ENCODE measurements at regions not wholly inside any gene's neighbourhood (a gene's known extent, or its start where the extent isn't known, plus 50 kb on each side); places are given as distances from the start of the nearest gene placed in this dataset.

DNA sequence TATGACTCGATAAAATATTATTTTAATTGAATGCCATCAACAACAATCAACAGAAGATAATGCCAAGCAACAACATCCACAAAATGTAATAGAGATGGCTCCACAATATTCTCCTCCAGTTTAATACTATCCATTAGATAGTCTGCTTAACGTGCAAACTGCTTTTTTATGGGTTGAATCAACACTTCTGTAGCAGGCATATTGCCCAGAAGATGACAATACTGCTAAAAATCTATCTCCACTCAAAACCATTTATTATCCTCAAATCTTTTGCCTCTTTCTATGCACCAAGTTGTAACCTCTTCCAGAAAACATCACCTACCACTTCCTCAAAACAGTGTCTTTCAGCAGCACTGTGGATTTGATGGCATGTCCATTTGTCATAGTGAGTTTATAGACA, 295.7 kb upstream of the LMCD1 start:
- DNase-seq, result no peak

DNA sequence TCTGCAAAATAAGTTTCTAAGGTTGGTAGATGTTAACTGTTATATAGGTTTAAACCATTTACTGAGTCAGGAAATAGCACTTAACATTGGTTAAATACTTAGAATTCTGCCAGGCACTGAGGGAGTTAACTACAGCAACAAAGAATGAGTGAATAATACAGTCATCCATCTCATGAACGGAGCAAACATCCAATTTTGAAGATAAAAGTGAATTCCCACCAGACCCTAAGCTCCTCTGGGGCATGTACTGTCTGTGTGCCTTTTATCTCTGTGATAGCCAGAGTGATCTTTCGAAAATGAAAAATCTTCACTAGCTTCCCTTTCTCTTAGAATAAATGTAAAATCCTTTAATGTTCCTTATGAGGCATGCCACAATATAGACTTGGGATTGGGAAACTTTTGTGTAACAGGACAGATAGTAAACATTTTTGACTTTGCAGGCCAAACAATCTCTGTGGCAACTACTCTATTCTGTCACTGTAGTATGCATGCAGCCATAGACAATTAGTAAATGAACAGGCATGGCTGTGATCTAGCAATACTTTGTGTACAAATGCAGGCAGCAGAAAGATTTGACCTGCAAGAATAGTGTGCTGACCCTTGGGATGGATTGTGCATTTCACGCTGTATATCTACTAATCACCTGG, 294.5 kb upstream of the LMCD1 start:
- no peak for DNase-seq

DNA sequence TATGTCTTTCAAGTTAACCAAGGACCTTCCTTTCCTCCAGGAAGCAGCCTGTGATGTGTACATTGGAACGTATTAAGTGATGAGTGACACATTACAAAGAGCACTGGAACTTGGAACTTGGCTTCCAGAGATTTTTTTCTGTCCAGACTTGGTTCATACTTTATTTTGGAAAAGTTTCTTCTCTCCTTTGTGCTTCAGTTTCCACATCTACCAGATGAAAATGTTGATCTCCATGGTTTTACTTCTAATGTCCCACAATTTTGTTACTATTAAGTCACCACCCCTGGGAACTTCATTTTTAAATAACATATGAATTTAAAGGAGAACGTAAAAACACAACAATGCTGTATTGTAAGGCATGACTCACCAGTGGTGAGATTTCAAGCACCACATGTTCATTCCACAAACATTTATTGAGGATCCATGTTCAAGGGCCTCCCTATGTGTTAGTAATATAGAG, 290.7 kb upstream of the LMCD1 start:
- DNase-seq, result no peak

DNA sequence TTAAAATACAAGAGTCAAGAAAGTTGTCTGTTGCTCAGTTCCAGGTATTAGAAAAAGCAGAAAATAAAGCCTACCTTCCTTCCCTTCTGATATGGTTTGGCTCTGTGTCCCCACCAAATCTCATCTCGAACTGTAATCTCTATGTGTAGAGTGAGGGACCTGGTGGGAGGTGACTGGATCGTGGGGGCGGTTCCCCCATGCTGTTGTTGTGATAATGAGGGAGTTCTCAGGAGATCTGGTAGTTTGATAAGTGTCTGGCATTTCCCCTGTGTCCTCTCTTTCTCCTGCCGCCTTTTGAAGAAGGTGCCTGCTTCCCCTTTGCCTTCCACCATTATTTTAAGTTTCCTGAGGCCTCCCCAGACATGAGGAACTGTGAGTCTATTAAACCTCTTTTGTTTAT, 288.8 kb upstream of the LMCD1 start:
- no peak for DNase-seq

DNA sequence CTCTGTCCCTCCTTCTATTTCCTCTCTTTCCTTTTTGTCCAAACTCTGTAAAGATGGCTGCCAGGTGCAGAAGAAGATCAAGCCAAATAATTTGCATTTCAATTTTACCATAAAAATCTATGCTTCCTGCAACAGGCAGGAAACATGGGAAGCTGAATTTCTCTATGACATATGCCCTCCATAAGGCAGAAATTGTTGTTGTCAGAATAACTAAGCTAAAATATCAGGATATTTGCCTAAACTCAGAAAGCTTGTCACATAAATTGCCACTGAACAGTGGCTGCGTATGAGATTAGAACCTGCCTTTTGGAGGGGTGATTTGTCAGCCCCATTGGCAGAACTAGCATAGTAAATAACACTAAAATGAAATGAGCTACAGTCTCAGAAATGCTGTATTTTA, 288.3 kb upstream of the LMCD1 start:
- no peak for DNase-seq

DNA sequence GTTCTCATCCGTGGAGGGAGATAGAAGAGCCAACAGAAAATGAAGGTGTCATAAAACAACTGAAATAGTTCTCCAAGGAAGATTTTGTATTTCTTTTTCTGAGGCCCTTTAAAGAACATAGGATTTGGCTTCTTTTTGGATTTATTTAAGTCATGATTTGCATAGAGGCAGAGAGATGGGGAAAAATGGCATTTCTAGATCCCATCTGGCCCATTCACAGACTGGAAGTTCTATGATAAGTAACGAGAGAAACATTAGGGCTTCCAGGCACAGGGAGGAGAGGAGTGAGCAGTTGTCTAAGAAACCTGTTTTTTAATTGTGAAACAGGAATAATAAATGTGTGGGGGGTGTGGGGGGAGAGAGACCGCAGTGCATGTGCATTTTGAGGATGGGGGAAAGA, 285.8 kb upstream of the LMCD1 start:
- DNase-seq, result no peak

DNA sequence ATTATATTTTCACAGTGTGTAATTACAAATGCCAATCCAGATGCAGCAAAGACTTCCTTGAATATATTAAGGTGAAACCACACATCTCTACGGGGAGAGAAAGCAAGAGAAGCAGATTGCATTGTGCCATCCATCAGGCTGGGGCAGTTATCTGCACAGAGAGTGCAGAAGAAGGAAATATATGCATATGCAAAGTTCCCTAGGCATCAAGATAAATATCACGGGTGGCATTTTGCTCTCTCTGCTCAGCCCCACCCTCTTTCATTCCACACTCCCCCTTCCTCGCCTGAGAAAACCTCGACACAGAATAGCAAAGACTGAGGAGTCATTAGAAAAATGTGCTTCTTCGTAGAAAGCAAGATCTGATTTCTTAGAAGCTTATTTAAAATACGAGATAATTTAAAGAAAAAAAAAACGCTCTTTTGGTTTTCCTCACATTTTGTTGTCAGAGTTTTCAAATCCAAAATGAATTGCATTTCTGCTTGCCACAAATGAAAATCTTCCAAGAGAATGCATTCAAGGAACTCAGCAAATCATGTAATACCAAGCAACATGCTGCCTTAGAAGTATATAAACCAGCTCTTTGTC, 283.2 kb upstream of the LMCD1 start:
- no peak for DNase-seq

DNA sequence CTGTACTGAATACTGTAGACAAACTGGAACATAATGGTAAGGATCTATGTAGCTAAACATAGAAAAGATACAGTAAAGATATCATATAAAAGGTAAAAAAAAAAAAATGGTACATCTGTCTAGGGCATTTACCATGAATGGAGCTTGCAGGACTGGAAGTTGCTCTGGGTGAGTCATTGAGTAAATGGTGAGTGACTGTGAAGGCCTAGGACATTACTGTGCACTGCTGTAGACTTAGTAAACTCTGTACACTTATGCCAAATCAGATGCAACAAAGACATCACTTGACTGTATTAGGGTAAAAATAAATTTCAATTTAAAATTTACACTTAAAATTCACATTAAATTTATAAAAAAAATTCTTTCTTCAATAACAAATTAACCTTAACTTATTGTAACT, 281.3 kb upstream of the LMCD1 start:
- no peak for DNase-seq

DNA sequence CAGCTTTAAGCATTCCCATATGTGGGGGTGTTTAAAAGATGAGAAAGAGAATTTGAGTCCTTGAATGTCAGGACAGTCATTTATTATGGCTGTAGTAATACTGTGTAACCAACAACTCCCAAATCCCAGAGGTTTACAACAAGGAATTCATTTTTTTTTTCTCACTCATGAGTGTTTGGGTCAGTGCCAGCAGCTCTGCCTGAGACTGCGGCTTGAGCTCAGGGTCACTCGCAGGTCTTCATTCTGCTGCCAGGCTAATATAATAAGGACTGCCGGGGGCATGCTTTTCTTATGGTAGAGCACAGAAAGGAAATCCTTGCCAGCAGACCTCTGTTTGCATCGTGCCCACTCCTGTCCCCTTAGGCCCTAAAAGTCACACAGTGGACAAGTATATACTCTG, 277.9 kb upstream of the LMCD1 start:
- no peak for DNase-seq

DNA sequence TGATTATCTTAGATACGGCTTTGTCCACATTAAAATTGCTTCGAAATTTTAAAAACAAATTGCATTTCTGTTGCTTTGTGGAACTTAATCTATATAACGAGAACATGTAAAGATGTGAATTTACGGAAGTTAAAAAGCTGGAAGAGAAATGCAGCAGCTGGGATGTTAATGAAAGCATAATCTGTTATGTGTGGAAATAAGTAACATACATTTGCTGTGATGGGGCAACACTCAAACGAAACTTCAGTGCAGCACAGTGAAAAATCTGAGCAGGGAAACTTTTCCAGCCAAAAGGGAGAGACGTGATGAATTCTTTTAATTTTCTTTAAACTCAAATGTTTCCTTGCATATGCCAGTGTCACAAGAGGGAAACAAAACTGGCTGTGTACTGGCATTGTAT, 276.7 kb upstream of the LMCD1 start:
- DNase-seq, result no peak

DNA sequence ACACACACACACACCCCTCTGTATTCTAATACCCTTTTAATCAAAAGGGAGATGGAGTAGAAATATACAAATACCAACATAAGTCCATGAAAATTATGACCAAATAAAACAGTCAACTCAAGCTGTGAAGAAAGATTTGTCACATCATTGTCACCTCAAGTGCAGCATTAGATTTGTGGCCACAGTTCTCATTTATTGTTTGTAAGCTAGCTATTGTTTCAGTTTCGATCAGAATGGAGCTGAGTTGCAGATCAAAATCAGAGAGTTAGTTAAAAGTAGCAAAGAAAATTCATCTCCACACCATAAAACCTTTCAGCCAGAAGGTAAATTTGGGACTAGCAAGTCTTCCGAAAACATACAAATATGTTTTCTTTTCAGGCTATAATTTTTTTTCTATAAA, 267.7 kb upstream of the LMCD1 start:
- DNase-seq, result no peak

DNA sequence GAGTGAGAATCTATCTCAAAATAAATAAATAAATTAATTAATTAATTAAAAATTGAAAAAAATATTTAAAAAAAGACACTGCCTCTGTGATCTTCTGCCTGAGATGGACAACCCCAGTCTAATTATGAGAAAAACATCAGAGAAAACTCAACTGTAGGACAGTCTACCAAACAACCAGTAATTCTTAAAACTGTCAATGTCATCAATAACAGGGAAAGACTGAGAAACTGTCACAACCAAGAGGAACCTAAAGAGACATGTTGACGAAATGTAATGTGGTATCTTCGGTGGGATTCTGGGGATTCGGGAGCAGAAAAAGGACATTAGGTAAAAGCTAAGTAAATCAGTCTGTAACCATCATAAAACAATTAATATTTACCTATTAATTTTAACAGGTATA, 265.4 kb upstream of the LMCD1 start:
- no peak for DNase-seq

DNA sequence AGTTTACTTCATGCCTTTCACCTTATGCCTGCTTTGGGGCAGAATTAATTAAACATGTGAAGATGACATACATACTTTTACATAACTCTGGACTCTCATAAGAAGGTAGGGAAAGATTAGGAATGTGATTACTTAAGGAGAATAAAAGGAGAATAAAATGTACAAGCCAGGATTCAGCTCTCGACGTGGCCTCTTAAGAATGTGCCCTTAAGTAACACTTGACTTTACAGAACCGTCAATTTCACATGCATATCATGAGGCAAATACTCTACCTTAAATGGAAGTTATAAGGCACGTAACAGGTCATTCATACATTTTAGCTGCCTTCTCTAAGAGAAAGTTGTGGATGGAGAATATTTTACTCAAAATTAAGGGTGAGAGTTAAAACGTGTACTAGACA, 263.7 kb upstream of the LMCD1 start:
- no peak for DNase-seq

DNA sequence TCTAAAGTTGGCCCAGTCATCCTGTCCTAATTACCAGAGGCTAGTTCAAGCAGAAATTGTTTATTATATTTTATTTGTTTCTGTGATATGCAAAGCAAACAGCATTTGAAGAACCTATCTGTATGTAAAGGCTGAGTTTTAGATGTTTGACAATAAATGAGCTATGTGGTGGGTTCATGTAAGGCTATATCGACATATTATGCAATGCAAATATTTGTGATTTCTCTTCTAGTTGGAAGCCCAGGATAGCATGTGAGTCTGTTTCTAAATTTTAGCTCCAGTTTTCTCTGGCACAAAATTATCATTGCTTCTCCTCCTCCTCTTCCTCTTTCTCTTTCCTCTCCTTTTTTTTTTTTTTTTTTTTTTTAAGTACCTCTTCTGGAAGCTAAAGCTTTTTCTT, 263.2 kb upstream of the LMCD1 start:
- no peak for DNase-seq

DNA sequence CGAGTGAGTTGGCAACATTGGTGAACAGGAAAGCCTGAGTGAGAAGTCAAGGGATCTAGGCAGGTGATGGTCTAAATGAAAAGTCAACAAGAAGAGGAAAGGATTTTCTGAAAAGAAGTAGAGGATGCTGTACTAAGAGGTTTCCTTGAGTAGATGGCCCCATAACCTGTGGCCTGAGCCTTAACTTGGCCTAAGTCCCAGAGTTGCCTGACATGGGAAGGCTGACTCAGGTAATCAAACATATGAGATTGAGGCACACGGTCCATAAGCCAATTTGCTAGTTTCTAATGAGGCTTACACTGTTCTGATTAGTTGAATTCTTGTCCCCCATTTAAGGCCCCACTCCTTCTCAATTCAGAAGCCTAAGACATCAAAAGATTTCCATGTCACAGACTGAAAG, 262.5 kb upstream of the LMCD1 start:
- DNase-seq, result no peak

DNA sequence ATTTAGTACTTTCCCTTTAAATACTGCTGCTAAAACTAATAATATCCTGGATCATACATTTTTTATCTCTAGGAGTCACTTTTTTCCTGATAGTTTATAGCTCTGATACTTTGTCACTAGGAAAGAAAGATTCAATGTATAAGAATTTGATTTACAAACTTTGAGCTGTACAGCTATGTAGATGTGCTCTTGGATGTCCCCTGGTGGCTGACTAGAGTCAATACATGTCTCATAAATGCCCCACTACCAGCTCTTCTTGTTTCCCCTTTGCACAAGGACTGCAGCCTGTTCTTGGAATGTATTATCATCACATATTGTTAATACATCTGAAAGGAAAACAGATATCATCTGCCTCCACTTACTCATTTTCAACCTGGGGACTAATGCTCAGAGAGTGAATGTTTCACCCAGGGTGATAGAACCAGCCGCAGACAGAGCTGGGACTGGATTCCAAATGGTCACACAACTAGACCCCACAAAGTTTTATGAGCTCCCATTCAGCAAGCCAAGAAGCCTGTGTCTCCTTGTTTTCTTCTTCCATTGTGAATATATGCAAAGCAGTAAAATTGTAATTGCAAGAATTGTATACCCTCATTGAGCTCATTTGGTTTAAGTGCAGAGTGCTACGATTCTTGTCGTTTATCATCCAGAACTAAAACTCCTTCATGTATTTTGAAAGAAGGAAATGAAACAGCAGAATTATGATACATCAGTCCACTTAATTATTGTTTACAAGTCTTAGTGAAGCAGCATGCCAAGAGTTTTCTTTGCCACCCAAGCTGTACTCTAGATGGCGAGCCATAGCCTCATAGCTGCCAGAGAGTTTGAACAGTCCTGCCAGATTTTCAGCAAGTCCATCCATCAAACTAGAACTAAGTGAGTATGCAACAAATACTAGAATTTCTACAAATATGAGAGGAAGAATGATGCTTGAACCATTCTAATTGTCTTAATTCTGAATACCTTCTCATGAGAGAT, 261.6 kb upstream of the LMCD1 start:
- peak; percentile 8 for DNase-seq

DNA sequence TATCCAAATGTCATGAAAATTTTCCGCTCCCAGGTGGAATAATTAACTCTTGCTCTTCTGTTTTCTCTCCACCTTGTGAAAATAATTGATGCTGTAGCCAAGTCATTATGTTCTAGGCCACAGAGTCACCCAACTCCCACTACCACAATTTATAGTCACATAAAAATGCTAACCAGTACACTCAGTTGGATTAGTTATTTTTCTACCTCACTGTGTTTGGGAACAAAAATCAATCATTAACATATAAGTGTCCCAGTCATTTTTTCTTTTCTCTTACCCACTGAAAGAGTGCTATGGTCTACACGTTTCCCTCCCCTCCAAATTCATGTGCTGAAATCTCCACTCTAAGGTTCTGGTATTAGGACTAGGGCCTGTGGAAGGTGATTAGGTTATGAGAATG, 255.6 kb upstream of the LMCD1 start:
- DNase-seq, result no peak

DNA sequence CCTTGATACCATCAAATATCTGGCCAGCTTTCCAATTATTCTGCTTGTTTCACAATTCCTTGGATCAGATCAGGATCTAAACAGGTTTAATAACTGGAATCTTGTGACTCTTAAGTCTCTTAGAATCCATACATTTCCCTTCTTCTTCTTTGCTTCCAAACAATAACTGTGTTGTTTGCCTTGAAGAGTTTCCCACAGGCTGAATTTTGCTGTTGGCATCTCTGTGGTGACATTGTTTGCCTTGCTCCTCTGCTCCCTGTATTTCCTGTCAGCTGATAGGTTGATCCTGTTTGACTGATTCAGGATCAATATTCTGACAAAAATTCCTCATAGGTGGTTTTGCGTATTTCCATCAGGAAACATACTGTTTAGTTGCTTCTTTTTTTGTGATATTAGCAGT, 248.4 kb upstream of the LMCD1 start:
- DNase-seq, result no peak

DNA sequence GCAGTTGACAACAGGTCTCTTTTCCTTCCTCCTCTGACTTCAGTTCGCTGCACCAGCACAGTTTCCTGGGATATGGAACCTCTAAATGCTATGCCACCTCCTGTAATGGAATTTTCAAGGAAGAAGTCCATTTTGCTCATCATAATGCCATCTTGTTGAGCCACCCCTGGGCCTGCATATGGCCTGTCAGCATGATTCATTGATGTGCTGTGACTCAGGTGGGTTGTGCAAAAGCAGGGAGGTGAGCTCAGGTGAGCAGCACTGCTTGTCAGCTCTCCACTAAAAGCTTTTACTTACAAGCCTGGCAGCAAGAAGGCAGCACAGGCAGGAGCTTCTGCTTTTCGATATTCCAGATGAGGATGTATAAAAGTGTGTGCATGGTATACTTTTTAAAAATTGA, 247.1 kb upstream of the LMCD1 start:
- no peak for DNase-seq

DNA sequence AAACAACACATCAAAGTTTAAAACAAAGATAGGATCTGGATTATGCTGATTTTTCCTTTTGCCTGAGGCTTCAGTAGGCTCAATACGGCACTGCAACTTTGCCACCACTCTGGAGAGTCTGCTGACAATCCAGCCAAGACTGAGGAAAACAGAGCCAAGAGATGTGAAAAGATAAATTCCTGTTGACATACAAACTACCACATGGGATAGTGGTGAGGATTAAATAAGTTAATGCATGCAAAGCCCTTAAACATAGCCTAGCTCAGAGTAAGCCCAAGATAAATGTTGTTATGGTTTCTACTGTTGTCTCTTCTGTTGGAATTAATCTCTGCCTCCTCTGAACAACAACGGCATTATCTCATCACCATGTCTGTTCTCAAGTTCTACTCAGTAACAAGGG, 245.9 kb upstream of the LMCD1 start:
- DNase-seq, result no peak

DNA sequence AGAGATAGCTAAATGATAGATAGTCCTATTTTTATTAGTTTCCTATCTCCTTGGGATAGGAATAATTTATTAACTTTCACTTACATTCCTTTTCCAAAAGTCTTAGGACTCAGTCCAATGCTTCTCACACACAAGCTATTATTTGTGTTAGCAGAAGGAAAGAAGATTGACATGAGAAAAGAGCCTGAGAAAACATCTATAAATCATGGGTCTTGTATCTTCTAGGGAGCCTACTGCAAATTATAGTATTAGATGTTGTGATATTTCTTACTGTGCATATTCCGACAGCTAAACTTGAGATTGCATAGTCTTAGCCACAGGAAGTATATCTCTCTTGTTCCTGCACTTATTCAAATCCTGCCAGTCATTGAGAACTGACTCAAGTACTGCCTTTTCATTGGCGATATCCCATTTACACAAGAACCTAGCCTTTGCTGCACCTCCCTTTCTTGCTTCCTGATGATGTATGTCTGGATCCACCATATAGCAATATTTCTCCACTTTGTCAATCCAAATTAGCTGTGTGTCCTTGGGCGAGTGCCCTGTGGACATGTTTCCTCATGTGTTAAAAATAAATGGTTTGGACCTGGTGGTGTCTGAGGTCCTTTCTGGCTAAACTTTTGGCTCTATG, 245.1 kb upstream of the LMCD1 start:
- no peak for DNase-seq

DNA sequence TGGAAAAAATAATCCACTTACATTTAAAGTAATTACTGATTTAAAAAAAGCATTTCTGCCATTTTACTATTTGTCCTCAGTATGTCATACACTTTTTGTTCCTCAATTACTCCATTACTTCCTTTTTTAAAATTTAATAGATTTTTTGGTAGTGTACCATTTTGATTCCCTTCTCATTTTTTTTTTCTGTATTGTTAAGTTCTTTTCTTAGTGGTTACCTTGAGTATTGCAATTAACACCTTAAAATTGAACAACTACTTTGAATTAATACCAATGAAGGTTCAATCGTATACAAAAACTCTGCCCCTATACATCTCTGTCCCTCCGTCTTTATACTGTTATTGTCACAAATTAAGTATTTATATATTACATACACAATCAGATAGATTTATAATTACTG, 240.6 kb upstream of the LMCD1 start:
- DNase-seq, result no peak

DNA sequence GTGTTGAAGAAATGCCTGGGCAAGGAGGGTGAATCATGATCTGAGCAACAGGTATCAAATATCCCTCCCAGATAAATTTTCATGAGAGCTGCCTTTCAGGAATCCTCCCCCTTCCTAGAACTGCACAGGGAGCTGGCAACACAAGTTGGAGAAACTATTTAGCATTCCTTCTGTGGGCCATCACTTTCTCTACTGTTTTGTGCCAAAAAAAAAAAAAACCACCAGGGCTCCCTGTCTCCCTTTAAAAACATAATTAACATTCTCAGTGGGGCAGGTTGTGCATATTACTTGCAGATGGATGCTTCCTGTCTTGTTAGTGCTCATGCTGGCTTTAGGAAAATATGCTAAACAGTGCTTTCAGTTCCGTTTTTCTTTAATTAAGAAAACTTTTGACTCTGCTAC, 234.9 kb upstream of the LMCD1 start:
- no peak for DNase-seq

DNA sequence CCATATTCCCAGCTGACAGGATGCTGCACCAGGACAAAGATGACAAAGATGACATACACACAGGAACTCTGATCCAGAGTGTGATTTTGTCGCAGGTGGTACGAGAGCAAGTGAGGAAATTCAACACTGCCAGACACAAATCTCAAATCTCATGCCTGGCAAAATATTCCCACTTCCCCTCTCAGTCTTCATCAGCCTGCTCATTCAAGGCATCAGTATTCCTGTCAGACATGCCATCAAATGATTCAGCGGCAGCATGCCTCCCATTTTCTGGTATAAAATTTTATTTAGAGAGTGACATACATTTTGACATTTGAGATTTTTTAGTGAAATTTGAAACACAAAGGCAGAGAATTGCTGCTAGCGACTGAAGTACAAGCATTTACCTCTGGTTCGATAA, 228.1 kb upstream of the LMCD1 start:
- DNase-seq, result no peak
